Activated CD4-positive, alpha-beta T cell treated with anti-CD3 and anti-CD28 coated beads, Interleukin-2, Interleukin-4, amounts not matched to agents 100 ng/mL and 50 ng/mL, durations not matched to agents 16 hours and 8 hours (primary cell): ENCODE measurements at regions not wholly inside any gene's neighbourhood (a gene's known extent, or its start where the extent isn't known, plus 50 kb on each side); places are given as distances from the start of the nearest gene placed in this dataset.
"Not testable (repeated sequence)": the region's sequence is repeated elsewhere in the genome, so short reads cannot be mapped to it uniquely, and the experiment has no call there.

Experiments
- DNase-seq: peaks from one replicate; pipeline ENCODE4 v3.0.0-alpha.2; 2020; ENCODE audit warnings: low spot score

DNA sequence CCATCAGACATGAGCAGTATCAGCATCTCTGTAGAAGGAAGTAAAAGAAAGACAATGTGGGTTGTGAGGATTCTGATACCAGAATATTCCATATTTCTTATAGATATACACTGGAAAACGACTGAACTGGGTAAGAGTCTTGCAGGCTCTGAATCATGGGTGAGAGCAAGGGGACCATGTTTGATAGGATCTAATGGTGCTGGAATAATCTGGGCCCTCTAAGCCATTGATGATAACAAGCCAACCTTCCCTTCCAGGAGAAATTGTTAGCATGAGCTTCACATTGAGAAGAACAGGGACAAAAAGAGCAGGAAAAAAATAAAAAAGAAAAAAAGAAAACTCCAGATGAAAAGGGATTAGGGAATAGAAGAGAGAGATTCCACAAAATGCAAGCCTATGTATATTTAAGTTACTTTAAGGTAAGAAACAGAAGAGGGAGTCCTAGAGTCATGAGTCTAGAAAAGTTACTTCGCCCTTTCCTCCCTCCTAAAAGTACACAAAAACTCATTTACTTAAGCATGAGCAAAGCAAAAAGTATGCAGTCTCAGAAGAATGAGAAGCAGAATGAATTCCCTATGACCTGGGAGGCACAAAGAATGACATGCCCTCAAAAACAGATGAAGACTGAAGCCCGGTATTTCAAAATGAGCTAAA is 181.9 kb downstream of the TMEM26 start:
- no peak for DNase-seq

DNA sequence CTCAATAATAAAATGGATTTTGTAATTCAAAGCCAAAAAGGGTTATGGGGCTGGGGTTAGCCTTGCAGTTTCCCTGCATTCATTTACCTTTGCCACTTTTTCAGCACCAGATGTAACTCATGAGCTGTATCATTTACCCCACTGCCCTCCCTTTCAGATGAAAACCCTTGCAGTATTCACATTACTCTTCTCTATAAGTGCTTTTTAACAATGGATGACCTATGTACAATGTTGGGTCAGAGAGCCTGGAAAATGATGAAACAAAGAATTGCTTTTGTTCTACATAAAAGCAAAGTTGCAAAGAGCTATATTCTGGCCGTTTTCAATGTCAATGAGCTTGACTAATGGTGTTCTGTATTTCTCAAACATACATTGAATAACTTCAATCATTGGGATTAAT is 189.7 kb downstream of the TMEM26 start:
- DNase-seq: no peak

DNA sequence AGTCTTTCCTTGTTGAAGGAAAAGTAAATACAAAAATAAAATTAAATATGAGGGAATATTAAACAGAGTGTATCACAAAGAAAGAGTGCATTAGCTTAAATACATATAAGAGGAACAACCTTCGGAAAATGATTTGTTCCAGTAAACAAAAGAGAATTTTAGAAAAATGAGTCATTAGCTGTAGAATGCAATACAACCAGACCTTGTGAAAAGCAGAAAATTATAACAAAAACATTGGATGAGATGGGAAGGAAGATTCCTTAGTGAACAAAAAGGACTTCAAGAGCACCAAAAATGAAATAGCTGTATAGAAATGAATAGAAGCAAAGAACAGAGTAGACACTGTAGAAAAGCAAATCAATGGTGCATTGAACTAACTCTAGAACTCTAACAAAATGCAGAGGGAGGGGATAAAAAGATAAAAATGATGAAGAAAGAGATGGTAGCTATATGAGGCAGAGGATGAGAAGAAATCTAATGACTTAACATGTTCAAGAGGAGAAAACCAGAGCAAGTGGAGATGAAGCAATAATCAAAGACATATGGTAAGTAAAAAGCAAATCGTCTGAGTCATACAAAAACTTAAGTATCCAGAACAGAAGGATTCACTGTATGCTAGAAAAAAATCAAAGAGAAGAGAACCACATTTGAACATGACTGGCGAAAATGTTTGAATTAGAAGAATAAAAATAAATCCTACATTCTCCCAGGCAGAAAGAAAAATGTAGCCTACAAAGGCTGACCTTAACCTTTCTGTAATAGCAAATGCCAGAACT is 190.5 kb downstream of the TMEM26 start:
- no peak for DNase-seq

DNA sequence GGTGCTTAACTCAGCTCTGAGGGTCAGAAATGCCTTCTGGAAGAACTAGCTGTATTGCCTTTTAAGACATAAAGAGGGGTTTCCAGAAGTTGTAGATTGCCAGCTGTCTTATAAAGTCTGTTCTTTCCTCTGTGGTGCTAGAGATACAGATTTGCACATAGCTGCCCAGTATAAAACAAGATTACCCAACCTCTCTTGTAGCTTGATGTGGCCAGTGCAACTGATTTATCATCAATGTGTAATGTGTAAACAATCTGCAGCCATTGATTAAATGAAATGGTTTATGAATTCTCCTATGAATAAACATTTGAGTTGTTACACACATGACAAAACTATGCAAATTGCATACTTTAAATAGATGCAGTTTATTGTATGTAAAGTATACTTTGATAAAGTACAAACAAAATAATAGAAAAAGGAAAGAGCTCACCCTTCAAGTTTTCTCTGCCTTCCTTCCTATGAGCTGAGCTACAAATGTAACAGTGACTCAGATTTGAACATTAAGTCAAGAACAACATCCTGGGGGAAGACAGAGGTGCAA is 195.2 kb downstream of the TMEM26 start:
- no peak for DNase-seq

DNA sequence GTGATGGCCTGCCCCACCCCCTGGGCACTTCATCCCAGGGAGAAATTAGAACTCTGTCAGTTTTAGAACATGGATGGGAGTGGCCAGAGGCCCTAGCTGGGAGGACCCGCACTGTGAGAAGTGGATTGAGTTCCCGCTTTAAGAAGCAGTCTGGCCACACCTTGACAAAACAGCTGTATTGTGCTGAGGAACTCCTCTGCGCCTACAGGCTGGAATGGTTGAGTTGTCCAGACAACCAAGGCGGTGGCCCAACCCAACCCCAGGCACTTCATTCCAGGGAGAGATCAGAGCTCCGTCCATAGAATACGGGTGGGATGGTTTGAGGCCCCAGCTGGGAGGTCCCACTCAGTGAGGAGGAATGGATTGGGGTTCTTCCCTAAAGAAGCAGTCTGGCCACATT is 196.0 kb downstream of the TMEM26 start:
- no peak for DNase-seq

DNA sequence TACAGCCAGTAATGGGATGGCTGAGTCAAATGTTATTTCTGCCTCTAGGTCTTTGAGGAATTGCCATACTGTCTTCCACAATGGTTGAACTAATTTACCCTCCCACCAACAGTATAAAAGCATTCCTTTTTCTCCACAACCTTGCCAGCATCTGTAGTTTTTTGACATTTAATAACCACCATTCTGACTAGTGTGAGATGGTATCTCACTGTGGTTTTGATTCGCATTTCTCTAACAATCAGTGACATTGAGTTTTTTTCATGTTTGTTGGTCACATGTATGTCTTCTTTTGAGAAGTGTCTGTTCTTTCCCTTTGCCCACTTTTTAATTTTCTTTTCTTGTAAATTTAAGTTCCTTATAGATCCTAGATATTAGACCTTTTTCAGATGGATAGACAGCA is 200.9 kb downstream of the TMEM26 start:
- DNase-seq: not testable (repeated sequence)

DNA sequence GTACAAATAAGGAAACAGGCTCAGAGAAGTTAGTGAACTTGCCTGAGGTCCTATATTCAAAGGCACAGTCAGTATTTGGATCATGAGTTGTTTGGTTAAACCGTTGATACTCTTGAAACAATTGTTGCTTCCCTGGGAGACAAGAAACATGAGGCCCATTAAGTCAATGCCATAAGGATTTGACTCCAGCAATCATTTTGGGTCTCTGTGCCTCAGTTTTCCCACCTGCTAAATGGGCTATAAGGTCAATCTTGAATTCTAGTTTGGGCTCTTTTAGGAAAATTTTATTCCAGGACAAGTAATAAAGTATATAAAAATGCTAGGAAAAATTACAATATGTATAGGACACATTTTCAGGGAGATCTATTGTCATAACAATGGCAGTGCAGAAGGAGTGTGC is 202.1 kb downstream of the TMEM26 start:
- no peak for DNase-seq

DNA sequence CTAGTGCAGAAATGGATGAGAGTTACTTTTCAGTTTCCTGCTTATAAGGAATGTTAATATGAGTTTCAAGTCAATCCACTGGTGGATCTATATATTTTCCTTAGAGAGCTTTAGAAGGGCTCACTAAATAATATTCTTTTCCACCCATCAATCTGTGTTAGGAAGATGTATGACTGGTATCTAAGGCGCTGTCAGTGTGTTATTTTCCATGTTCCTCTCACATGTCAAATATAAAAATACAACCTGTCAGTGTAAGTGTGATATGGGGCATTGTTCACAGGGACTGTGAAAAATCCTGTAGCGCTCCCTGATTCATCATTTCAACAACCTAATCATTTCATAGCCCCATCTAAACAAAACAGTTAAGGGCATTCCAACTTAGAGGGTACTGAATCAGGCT is 203.1 kb downstream of the TMEM26 start:
- DNase-seq: no peak

DNA sequence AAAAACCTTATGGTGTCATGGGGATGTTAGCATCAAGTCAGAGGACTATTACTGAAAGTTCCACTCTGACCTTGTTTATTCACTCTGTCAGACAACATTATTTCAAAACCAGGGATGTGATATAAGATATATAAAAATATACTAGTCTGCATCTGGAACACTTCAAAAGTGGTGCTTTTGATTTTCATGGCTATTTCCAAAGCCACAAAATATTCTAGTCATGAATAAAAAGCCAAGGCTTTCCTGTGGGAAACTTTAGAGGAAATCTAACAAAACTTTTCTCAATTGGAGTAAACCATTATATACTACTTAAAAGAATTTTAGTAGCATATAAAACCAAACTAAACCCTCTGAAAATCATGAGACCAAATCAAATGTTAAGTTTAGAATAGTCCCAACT is 205.2 kb downstream of the TMEM26 start:
- DNase-seq: no peak

DNA sequence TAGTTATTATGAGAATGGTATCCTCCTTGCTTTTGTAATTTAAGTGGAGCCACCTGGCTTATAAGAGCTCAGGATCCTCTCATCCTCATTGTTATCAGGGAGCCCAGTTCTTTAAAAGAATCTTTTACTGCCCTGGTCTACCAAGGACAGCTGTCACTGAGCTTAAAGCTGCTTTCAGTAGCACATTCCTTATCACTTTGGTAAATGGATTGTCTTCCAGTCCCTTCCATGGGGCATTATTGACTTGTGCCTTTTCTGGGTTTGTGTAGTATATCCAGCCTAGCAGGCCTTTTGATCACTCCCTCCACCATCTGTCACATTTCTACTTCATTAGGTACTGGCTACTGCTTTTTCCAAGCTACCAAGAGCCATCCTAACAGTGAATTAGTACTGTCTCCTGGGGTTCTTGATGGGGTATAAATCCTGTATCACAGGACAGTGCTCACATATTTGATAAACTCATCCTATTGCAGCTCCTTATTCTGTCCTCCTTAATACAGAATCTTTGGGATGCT is 208.9 kb downstream of the TMEM26 start:
- no peak for DNase-seq

DNA sequence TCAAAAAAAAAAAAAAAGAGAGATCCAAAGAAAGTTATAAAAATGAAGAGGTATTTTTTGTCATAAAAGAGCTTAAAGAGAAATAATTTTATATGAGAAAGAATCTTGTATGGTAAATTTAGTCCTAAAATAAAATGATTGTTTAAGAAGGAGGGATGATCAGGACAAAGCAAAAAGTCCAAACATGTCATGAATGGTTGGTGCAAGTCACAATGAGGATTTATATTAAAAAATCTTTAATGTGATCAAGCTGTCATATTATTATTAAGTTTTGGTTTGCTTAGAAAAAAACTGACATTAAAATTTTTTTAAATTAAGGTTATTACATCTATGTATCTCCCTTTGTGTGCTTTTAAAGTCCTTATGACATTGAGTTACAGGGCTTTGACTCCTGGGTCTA is 220.4 kb downstream of the TMEM26 start:
- DNase-seq: no peak

DNA sequence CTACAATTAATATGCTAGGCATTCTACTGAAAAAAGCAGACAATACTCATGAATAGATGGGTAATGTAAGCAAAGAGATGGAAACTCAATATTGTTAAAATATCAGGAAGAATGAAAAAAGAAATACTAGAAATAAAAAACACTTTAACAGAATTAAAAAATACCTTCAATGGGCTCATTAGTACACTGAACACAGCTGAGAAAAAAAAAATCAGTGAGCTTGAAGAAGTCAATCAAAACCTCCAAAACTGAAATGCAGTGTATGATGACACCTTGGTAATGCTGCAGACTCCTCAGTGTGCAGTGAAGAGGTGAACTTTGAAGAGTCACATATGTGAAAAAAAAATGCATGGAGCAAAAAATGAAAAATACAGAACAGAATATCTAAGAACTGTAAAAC is 227.2 kb downstream of the TMEM26 start:
- no peak for DNase-seq

DNA sequence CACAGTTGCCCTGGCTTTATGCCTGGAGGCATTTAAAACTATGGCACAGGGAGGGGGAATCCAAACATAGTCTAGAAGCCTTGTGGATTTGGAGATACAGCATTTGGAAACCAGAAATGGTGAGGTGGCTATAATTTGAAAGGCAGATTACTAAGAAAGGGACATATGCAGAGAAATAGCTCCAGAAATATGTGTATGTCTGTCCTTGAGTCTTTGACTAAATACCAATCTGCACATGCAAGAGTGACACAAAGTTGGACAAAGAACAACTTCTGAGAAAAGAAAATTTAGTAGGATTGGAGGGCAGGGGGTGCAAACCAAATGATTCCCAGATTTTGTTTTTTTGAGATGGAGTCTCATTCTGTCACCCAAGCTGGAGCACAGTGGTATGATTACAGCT is 229.6 kb downstream of the TMEM26 start:
- no peak for DNase-seq

DNA sequence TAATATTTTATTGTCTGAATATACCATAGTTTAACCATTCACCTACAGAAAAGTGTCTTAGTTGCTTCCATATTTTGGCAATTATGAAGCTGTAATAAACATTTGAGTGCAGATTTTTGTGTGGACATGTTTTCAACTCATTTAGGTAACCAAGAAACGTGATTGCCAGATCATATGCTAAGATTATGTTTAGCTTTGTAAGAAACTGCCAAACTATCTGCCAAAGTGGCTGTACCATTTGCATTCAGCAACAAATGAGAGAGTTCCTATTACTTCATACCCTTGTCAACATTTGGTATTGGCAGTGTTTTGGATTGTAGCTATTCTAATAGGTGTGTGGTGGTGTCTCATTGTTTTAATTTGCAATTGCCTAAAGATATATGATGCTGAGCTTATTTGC is 233.5 kb downstream of the TMEM26 start:
- no peak for DNase-seq

DNA sequence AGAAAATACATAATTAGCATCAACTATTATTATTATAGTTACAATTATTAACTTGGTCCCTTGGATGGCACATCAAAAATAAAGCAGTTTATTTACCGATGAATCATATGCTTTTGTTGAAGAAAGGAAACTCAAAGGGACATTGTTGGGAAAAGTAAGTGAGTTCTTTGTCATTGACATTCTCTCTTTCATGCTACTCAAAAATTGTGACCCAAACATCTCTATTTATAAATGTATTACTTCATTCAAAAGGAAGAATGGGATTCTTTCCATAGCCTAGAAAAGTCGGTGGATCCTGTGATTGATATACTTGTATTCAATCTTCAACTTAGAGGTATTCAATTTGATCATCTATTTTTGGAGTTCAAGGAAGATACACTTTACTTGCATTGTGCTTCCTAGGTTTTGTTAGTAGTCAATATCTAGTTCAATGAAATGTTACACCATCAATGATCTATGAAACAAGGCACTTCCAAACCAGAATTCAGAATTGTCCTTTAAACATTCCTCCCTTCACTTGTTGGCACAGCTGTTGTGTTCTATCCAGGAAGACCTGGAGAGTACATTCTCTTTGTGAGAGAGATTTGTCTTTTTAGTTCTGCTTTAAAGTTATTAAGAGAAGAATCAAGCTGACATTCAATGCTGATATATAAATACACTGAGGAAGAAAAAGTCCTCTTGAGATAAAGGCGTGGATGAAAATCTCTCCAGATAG is 235.2 kb downstream of the TMEM26 start:
- no peak for DNase-seq

DNA sequence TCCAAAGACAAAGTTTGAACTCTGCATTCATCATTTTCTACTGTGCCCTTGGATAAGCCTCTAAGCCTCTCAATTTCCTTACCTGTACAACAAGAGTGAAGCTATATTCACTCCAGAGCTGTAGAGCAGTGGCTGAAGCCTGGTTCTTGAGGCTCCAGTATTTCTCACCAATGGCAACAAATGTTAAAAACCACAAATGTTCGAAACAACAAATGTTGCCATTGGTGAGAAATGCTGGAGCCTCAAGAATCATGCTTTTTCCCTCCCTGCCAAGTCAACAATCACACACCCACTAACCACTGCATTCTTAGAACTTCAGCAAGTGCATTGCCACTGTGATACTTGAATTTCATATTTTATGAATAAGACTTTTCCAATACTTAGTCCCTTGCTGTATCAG is 237.9 kb downstream of the TMEM26 start:
- no peak for DNase-seq

DNA sequence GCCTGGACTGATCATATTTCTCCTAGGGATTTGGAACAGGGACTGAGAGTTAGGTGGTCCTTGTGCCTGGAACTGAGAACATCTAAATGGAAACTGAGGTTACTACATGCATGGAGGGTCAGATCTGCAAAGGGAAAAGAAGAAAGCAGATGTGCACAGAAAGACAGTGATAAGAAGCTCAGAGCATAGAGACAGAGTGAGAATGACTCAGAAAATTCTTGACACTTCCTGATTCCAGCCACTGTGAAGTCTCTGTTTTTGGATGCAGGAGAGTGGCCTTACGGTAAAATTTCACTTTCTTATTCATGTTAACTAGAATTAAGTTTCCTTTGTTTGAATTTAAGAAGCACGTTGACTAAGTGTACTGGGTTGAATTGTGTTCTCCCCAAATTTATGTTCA is 241.7 kb downstream of the TMEM26 start:
- DNase-seq: no peak

DNA sequence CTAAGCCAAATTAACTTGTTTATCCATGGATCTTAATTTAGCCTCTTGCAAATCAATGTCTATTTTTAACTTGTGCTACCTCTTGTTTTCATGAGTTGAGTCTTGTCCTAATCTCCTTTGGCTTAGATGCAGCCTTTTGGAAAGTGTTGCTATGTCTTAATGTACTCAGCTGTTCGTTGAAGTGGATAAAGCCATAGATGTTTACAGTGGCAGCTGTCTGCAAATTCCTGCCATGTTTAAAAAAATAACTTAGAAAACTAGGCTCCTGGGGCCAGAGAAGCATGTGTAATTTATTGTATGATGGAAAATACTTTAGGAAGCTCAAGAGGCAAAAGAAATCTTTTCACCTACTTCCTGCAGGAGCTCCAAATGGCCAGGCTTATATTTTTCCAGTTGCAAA is 253.1 kb upstream of the RHOBTB1 start:
- DNase-seq: no peak

DNA sequence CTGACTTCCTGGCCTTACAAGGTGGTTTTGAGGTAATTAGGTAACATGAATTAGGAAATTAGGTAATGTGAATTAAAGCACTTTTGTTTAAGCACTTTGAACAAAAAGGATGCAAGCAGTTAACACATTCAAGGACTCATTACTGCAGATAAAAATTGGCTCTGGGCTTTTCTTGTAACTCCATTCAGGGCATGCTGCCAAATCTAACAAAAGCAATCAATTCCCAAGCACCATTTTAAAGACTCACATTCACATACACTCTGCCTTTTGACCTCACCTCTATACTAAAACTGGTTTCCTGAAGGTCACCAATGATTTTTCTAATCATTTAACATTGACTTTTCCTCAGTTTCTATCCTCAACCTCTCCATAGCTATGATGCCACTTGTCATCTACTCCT is 251.2 kb upstream of the RHOBTB1 start:
- no peak for DNase-seq

DNA sequence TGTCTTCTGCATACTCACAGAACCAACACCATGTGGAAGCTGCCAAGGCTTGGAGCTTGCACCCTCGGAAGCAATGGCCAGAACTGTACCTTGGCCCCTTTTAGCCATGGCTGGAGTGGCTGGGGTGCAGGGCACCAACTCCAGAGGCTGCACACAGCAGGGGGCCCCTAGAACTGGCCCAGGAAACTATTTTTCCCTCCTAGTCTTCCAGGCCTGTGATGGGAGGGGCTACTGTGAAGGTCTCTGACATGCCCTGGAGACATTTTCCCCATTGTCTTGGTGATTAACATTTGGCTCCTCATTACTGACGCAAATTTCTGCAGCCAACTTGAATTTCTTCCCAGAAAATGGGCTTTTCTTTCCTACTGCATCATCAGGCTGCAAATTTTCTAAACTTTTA is 248.6 kb upstream of the RHOBTB1 start:
- not testable (repeated sequence) for DNase-seq

DNA sequence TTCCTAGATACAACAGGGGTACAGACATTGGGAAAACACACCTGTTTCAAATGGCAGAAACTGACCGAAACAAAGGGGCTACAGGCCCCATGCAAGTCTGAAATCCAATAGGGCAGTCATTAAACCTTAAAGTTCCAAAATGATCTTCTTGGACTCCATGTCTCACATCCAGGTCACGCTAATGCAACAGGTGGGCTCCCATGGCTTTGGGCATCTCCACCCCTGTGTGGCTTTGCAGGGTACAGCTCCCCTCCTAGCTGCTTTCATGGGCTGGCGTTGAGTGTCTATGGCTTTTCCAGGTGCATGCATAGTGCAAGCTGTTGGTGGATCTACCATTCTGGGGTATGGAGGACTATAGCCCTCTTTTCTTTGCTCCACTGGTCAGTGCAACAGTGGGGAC is 248.1 kb upstream of the RHOBTB1 start:
- DNase-seq: no peak

DNA sequence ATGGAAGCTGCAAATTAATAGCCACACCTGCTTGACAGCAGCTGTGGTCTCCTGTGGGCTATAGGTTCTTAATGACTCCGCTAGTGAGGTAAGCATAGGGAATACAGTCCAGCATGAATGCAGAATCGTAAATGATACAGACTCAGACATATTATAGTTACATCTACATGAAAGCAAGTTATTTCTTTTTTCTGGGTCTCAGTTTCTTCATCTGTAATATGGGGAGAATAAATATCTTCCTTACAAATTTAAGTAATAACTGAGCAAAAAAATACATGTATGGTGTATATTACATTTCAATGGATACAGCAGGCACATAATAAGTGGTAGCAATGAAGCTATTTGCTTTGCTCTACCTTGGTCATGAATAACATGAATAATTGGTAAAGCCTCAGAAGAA is 245.9 kb upstream of the RHOBTB1 start:
- no peak for DNase-seq

DNA sequence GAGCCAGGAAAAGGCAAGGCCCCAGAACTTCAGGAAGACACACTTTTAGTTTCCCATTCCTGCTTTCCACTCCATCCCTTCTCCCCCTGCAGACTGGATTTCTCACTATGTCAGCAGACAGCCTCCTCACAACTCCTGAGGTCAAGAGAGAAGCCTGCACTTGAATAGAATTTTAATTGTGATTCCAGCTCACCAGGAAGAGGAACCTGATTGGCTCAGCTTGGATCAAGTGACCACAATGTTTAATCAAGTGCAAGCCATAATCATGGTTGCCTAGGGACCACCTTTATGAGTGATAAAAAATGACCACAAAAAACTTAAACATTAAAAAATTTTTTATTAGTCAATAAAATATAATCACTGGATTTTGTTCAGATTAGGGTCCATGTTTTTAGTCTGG is 244.7 kb upstream of the RHOBTB1 start:
- no peak for DNase-seq
